Common myeloid progenitor, CD34-positive (primary cell): ENCODE measurements at regions not wholly inside any gene's neighbourhood (a gene's known extent, or its start where the extent isn't known, plus 50 kb on each side); places are given as distances from the start of the nearest gene placed in this dataset.
"Not testable (repeated sequence)": the region's sequence is repeated elsewhere in the genome, so short reads cannot be mapped to it uniquely, and the experiment has no call there.

Source experiments
- CTCF ChIA-PET: fragments of 350-600 bp; sonication (Branson Sonifier 250); formaldehyde crosslinking; loops from one replicate; lab custom pipeline; 2021; ENCODE audit warnings: antibody characterized with exemption; lab: Charles Lee
- POLR2A ChIA-PET: fragments of 350-600 bp; sonication (Branson Sonifier 250); formaldehyde crosslinking; loops from one replicate; lab custom pipeline; 2021; ENCODE audit warnings: antibody characterized with exemption; lab: Charles Lee
- DNase-seq, 3 donors: peaks; one replicate each; pipeline versions ENCODE4 v3.0.0 to v3.0.0-alpha.2; 2013
- H3K27ac ChIP-seq, 2 experiments: 1 replicate in 1 of 2; 2 replicates in 1 of 2; pipeline ENCODE4 v1.7.0; 2013; ENCODE audit warnings: inconsistent platforms in 2 of 2, low read length in 2 of 2, mild to moderate bottlenecking in 2 of 2, low read depth in 1 of 2, moderate library complexity in 1 of 2; ENCODE audit not compliant: severe bottlenecking in 2 of 2, insufficient read depth in 1 of 2, poor library complexity in 1 of 2
- H3K27me3 ChIP-seq, 5 experiments: replicated peaks in 2 of 5; 1 replicate in 3 of 5; 2 replicates in 2 of 5; pipeline versions ENCODE4 v1.6.1 to v1.7.0; 2013; ENCODE audit warnings: low read length in 4 of 5, mild to moderate bottlenecking in 2 of 5, moderate library complexity in 2 of 5, inconsistent platforms in 1 of 5; ENCODE audit not compliant: insufficient read depth in 5 of 5, control insufficient read depth in 4 of 5
- H3K36me3 ChIP-seq, 4 experiments: 1 replicate in 2 of 4; 2 replicates in 2 of 4; pipeline versions ENCODE4 v1.6.1 to v1.7.0; 2013; ENCODE audit warnings: low read length in 3 of 4, control low read depth in 1 of 4, mild to moderate bottlenecking in 1 of 4; ENCODE audit not compliant: control insufficient read depth in 4 of 4, insufficient read depth in 4 of 4
- H3K4me1 ChIP-seq, 4 experiments: 1 replicate in 3 of 4; 2 replicates in 1 of 4; pipeline versions ENCODE4 v1.6.1 to v1.7.1; 2013; ENCODE audit warnings: low read length in 3 of 4, mild to moderate bottlenecking in 3 of 4, control low read depth in 1 of 4, inconsistent platforms in 1 of 4, moderate library complexity in 1 of 4; ENCODE audit not compliant: control insufficient read depth in 4 of 4, insufficient read depth in 4 of 4; ENCODE audit errors: control extremely low read depth in 1 of 4
- H3K4me3 ChIP-seq, 7 experiments: 1 replicate in 4 of 7; 2 replicates in 3 of 7; pipeline versions ENCODE4 v1.5.1 to v1.7.0; 2013; ENCODE audit warnings: mild to moderate bottlenecking in 7 of 7, low read length in 6 of 7, moderate library complexity in 6 of 7, inconsistent platforms in 2 of 7, low read depth in 2 of 7, control low read depth in 1 of 7; ENCODE audit not compliant: insufficient read depth in 4 of 7, control insufficient read depth in 1 of 7; ENCODE audit errors: extremely low read depth in 1 of 7
- H3K9me3 ChIP-seq, 5 experiments: 1 replicate in 4 of 5; 2 replicates in 1 of 5; pipeline versions ENCODE4 v1.6.1 to v1.7.1; 2013; ENCODE audit warnings: low read length in 4 of 5, mild to moderate bottlenecking in 2 of 5, inconsistent platforms in 1 of 5, low read depth in 1 of 5, moderate library complexity in 1 of 5; ENCODE audit not compliant: control insufficient read depth in 4 of 5, insufficient read depth in 2 of 5; ENCODE audit errors: control extremely low read depth in 1 of 5
- WGBS: methylation state at CpG from one replicate; pipeline ENCODE4 v1.1.5; 2013; ENCODE audit not compliant: insufficient coverage; 5-methylcytosine and 5-hydroxymethylcytosine counted together

- CTCF ChIA-PET = not testable (repeated sequence)
Measured at GRCh38 chr5:100096328-100096727, 438.8 kb upstream of the FAM174A start.

DNA sequence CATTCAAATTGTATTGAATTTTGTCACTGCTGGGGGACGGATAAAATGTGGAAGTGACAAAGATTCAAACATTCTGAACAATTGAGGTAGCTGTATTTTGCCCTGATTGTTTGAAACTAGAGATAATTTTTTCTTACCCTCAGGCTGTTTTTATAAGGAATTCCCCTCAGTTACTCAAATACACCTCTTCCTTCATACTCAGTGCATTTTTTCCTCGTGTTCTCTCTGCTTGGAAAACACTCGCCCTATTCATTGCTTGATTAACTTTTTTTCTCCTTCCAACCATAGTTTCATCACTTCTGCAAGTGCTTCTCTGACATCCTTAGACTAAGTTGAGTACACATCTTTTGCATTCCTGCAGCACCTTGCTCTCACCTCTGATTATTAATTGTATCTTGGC is 454.5 kb upstream of the FAM174A start:
- H3K27ac ChIP-seq, DNase-seq, H3K9me3 ChIP-seq, H3K27me3 ChIP-seq, H3K36me3 ChIP-seq, H3K4me1 ChIP-seq, CTCF ChIA-PET, H3K4me3 ChIP-seq: not testable (repeated sequence)
- WGBS = no CpG with 5 or more reads among the region's 3 CpGs
- POLR2A ChIA-PET = interaction anchor here (0.7 kb wide), 1 partner anchor 917 kb away, joined by 4 read pairs; no protein-coding TSS in a partner anchor

More at GRCh38 chr5:100096328-100096727, 438.8 kb upstream of the FAM174A start:
- H3K4me1 ChIP-seq, H3K9me3 ChIP-seq, POLR2A ChIA-PET, H3K4me3 ChIP-seq, H3K36me3 ChIP-seq, H3K27ac ChIP-seq, DNase-seq, H3K27me3 ChIP-seq: not testable (repeated sequence)

DNA sequence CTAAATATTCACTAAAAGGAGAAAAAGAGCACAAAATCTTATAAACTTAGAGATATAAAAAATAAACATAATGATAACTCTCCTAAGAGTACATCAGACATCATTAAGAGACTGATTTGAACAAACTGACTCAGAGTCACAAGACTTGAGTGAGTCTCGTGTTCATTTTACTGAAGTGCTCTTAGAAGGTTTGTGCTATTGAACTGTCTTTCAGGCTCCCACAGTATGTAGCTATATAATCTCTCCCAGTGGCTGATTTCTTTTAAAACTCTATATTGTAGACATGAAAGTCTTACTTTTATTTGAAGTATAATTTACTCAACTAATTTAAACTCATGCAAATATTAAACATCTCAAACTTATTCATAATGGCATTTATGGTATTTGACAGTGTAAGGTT is 456.0 kb upstream of the FAM174A start:
- H3K4me3 ChIP-seq, H3K36me3 ChIP-seq, H3K27me3 ChIP-seq, H3K27ac ChIP-seq, H3K4me1 ChIP-seq, CTCF ChIA-PET, DNase-seq, H3K9me3 ChIP-seq, POLR2A ChIA-PET: not testable (repeated sequence)
- no CpG with 5 or more reads among the region's 1 CpG for WGBS

DNA sequence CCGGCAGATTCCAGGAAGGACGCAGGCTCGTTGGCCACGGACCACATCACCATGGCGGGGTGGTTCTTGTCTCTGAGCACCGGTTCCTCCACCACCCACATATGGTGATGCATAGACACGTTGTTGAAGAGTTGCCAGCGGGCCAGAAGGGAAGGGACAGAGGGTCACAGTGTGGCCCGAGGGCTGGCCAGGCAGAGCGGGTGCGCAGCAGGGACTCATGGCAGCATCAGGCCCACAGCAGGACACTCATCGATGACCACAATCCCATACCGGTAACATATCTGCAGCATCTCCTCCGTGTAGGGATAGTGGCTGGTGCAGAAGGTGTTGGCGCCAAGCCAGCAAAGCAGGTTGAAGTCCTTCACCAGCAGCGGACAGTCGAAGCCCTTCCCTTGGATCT is 469.2 kb upstream of the FAM174A start:
- POLR2A ChIA-PET, CTCF ChIA-PET: not testable (repeated sequence)
- WGBS = no CpG with 5 or more reads among the region's 17 CpGs

DNA sequence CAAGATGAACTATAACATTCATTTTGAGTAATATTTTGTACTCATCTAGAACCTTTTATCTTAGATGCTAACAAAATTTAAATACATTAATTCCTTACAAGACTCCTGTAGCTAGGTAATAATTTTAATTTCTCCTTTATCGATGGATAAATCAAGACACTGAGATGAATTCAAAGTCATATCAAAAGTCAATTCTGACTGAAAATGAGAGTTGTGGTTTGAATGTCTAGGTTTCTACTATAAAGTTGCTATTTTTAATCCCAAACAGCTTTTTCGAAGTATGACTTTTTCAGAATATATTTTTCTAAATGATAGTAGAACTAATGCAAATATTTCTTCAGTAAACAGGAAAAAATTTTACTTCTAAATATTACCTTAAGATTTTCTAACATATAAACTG is 491.7 kb upstream of the FAM174A start:
- POLR2A ChIA-PET = no interaction called here
- no CpG with 5 or more reads among the region's 2 CpGs for WGBS
- no peak for DNase-seq
- CTCF ChIA-PET = no interaction called here
- no peaks in the 10 kb centered on the region for H3K9me3 ChIP-seq
- H3K4me3 ChIP-seq = no peak overlapping the region
- H3K36me3 ChIP-seq = no peaks in the 10 kb centered on the region
- H3K27me3 ChIP-seq = no peaks in the 10 kb centered on the region
- no peak overlapping the region for H3K27ac ChIP-seq
- H3K4me1 ChIP-seq = no peaks in the 10 kb centered on the region

More for the DNA sequence above, 469.2 kb upstream of the FAM174A start:
- H3K36me3 ChIP-seq, H3K4me3 ChIP-seq, H3K4me1 ChIP-seq, H3K27me3 ChIP-seq, DNase-seq, H3K9me3 ChIP-seq, H3K27ac ChIP-seq: not testable (repeated sequence)

GRCh38 chr5:100026606-100027005 is 508.6 kb upstream of the FAM174A start:
- no peaks in the 10 kb centered on the region for H3K27me3 ChIP-seq
- no peaks in the 10 kb centered on the region for H3K36me3 ChIP-seq
- POLR2A ChIA-PET = no interaction called here
- WGBS = no CpG with 5 or more reads among the region's 2 CpGs
- no peak overlapping the region for H3K27ac ChIP-seq
- no peaks in the 10 kb centered on the region for H3K4me1 ChIP-seq
- DNase-seq = no peak
- peaks cover 0 to 1% (median 0%) of the 10 kb centered on the region in 5 experiments for H3K9me3 ChIP-seq
- H3K4me3 ChIP-seq = no peak overlapping the region
- CTCF ChIA-PET = no interaction called here

DNA sequence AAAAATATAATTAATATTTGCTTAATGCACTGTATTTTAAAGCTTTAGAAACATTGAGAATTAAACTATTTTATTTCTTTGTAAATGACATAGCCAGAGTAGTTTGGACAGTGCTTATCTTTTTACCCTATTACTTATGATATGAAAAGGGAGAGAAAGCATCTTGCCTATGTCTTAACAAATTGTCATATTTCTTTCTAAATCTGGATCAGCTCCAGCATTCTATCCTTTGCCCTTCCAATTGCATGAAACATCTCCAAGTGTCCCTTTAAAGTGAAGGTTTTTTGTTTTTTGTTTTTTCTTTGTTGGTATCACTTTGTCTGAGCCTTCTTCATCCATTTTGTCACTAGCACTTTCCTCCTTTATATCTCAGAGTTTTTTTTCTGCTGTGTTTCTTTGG is 511.6 kb upstream of the FAM174A start:
- H3K27me3 ChIP-seq = no peaks in the 10 kb centered on the region
- no peak overlapping the region for H3K4me3 ChIP-seq
- no peak for DNase-seq
- H3K4me1 ChIP-seq = no peaks in the 10 kb centered on the region
- POLR2A ChIA-PET = no interaction called here
- H3K9me3 ChIP-seq = peaks cover 0 to 1% (median 0%) of the 10 kb centered on the region in 5 experiments
- H3K27ac ChIP-seq = no peak overlapping the region
- CTCF ChIA-PET = no interaction called here
- no peaks in the 10 kb centered on the region for H3K36me3 ChIP-seq
